K562 (cell line): ENCODE measurements at regions not wholly inside any gene's neighbourhood (a gene's known extent, or its start where the extent isn't known, plus 50 kb on each side); places are given as distances from the start of the nearest gene placed in this dataset.

Experiments used
- ATAC-seq: fragments of 200-7000 bp; cut with Tn5 transposase; 3 replicates; pipeline ENCODE4 v1.9.1; 2020; ENCODE audit warnings: moderate library complexity
- BruUV-seq: library from RNA; stranded (reverse); fragments of 400-500 nt; replicated peaks from 2 replicates; lab custom pipeline; 2021; lab: Mats Ljungman, UMichigan
- CTCF ChIA-PET: fragments of 300-600 bp; formaldehyde crosslinking; extraction: SDS; loops from one replicate; lab custom pipeline; 2021; ENCODE audit warnings: low intra/inter-chr PET ratio; lab: Yijun Ruan, JAX
- POLR2A ChIA-PET: fragments of 300-600, 350-650 bp; sonication (Branson Sonifier 250); formaldehyde crosslinking; extraction: SDS; loops from one replicate; lab custom pipeline; 2021; ENCODE audit warnings: antibody characterized with exemption, inconsistent platforms; lab: Yijun Ruan, JAX
- DNase-seq, 4 experiments: peaks; one replicate each; pipeline versions ENCODE4 v3.0.0 to v3.0.0-alpha.2; 2011 to 2018; ENCODE audit warnings: low spot score in 3 of 4, mixed read lengths in 3 of 4; ENCODE audit errors: extremely low read depth in 1 of 4
- FAIRE-seq: peaks from 2 replicates; lab custom pipeline; 2011; peaks lifted over from hg19 to GRCh38; lab: Jason Lieb, UNC
- H2AFZ ChIP-seq: 2 replicates; pipeline ENCODE4 v1.6.0; 2011; ENCODE audit warnings: low read depth, low read length, control low read depth, inconsistent platforms
- H3K27ac ChIP-seq: fragments of 200-600 bp; 3 replicates; pipeline ENCODE4 v1.8.0; 2011; ENCODE audit warnings: low read depth, mild to moderate bottlenecking, control low read depth, inconsistent platforms, low read length, moderate library complexity, mixed read lengths; ENCODE audit errors: extremely low read depth
- H3K27me3 ChIP-seq, 2 experiments: fragments of 300-600 bp in 1 of 2; 2 replicates in 1 of 2; 3 replicates in 1 of 2; pipeline versions ENCODE4 v1.6.0 to v1.8.0; 2011; ENCODE audit warnings: inconsistent platforms in 2 of 2, low read length in 2 of 2, mild to moderate bottlenecking in 1 of 2, mixed read lengths in 1 of 2, moderate library complexity in 1 of 2; ENCODE audit not compliant: control insufficient read depth in 2 of 2, insufficient read depth in 2 of 2
- H3K36me3 ChIP-seq: fragments of 300-600 bp; 3 replicates; pipeline ENCODE4 v1.8.0; 2011; ENCODE audit warnings: mild to moderate bottlenecking, low read length, inconsistent platforms; ENCODE audit not compliant: control insufficient read depth, insufficient read depth
- H3K4me1 ChIP-seq, 2 experiments: fragments of 200-600 bp in 1 of 2; replicated peaks in 1 of 2; 2 replicates in 1 of 2; 3 replicates in 1 of 2; pipeline versions ENCODE4 v1.5.1 to v1.8.0; 2011; ENCODE audit warnings: inconsistent platforms in 2 of 2, low read length in 2 of 2, mild to moderate bottlenecking in 1 of 2, mixed read lengths in 1 of 2, moderate library complexity in 1 of 2; ENCODE audit not compliant: control insufficient read depth in 2 of 2, insufficient read depth in 2 of 2
- H3K4me2 ChIP-seq: 2 replicates; pipeline ENCODE4 v1.6.1; 2011; ENCODE audit warnings: low read length, control low read depth, inconsistent platforms, mixed read lengths; ENCODE audit not compliant: insufficient read depth
- H3K4me3 ChIP-seq: fragments of 200-600 bp; sonication (generic), shearing (Covaris generic); 2 replicates; pipeline ENCODE4 v1.5.1; 2016; ENCODE audit warnings: control low read depth, inconsistent platforms
- H3K79me2 ChIP-seq: fragments of 200-600 bp; 3 replicates; pipeline ENCODE4 v1.8.0; 2011; ENCODE audit warnings: low read length, inconsistent platforms; ENCODE audit not compliant: control insufficient read depth, insufficient read depth
- H3K9ac ChIP-seq, 2 experiments: 2 replicates each; pipeline versions ENCODE4 v1.6.0 to v1.6.1; 2011; ENCODE audit warnings: low read depth in 2 of 2, low read length in 2 of 2, control low read depth in 1 of 2, inconsistent platforms in 1 of 2, mild to moderate bottlenecking in 1 of 2, mixed read lengths in 1 of 2; ENCODE audit not compliant: insufficient read depth in 1 of 2
- H3K9me1 ChIP-seq: one replicate; pipeline ENCODE4 v1.6.0; 2011; ENCODE audit warnings: inconsistent platforms, mild to moderate bottlenecking, low read length, moderate library complexity; ENCODE audit not compliant: control insufficient read depth, insufficient read depth
- H3K9me3 ChIP-seq: replicated peaks from 2 replicates; pipeline ENCODE4 v1.5.1; 2011; ENCODE audit warnings: low read depth, low read length, inconsistent platforms; ENCODE audit not compliant: control insufficient read depth, insufficient read depth
- H4K20me1 ChIP-seq: replicated peaks from 2 replicates; pipeline ENCODE4 v1.6.1; 2011; ENCODE audit warnings: low read length, inconsistent platforms, mixed read lengths; ENCODE audit not compliant: control insufficient read depth, insufficient read depth
- DPF2 ChIP-seq: fragments of 450-650 bp; IDR thresholded peaks from 2 replicates; pipeline ENCODE4 v1.6.1; 2016
- GABPB1 ChIP-seq: sonication (generic); formaldehyde crosslinking; IDR thresholded peaks from 2 replicates; pipeline ENCODE4 v1.8.0; 2022; ENCODE audit warnings: mild to moderate bottlenecking, missing genetic modification reagents
- NFATC3 ChIP-seq: fragments of 450-650 bp; IDR thresholded peaks from 2 replicates; pipeline ENCODE4 v1.6.1; 2017; ENCODE audit warnings: mild to moderate bottlenecking
- ZBTB1 ChIP-seq: sonication (generic); formaldehyde crosslinking; IDR thresholded peaks from 2 replicates; pipeline ENCODE4 v1.8.1; 2023; ENCODE audit warnings: missing genetic modification reagents, low read depth, mild to moderate bottlenecking, borderline replicate concordance
- ZBTB26 ChIP-seq: fragments of 450-650 bp; formaldehyde crosslinking; IDR thresholded peaks from 2 replicates; pipeline ENCODE4 v1.4.0; 2022; ENCODE audit warnings: missing genetic modification characterization
- ZKSCAN3 ChIP-seq: fragments of 250-450 bp; sonication (Bioruptor Pico); IDR thresholded peaks from 2 replicates; pipeline ENCODE4 v1.4.0; 2020
- WGBS: fragments of 100-300 bp; shearing (Covaris generic); methylation state at CpG from one replicate; pipeline ENCODE4 v1.1.6; 2016; ENCODE audit warnings: low coverage, mixed read lengths; ENCODE audit not compliant: insufficient coverage; ENCODE audit errors: missing lambda C conversion rate; 5-methylcytosine and 5-hydroxymethylcytosine counted together
- in situ Hi-C: fragments of 300-500 bp; cut with MboI; formaldehyde crosslinking; loops from 4 replicates; pipeline ENCODE4 v1.15.0; 2018; ENCODE audit warnings: inconsistent platforms, mixed read lengths
- intact Hi-C: fragments of 100-400 bp; cut with micrococcal nuclease; formaldehyde crosslinking; loops from 2 replicates; pipeline ENCODE4 v1.14.2; 2022
- TF ChIP-seq, protein P1 (sequence below), 2 experiments: fragments of 450-650 bp; formaldehyde crosslinking in 1 of 2; IDR thresholded peaks; 2 replicates each; pipeline versions ENCODE4 v1.4.0 to v1.6.1; 2014 to 2020; ENCODE audit warnings: mild to moderate bottlenecking in 2 of 2, borderline replicate concordance in 1 of 2, low read depth in 1 of 2

DNA sequence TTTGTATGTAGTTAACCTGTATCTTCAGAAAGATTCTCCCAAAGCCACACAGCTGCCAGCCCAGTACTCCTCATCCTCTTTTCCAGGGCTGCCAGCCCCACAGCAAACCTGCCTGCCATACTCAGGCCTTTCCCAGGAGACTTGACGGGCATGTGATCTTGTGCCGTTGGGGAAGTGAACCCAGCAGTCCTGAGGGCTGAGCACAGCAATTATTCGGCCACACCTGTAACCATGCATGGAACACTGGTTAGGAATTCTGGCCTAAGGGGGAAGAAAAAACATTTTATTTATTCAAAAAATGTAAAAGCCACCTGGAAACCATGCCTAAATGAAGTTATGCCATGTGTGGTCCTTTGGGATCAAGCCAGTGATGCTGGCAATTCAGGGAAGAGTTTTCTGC lies 145.3 kb downstream of the GRIN2B start:
- in situ Hi-C loops = no loop called here
- ChIA-PET CTCF (no interaction called here), POLR2A (no interaction called here)
- no peak overlapping the region for H2AFZ ChIP-seq
- no peaks in the 10 kb centered on the region for H3K9me1 ChIP-seq
- ATAC-seq (no peak), DNase-seq (no peak), FAIRE-seq (no peak)
- no peak overlapping the region for H3K4me2 ChIP-seq
- intact Hi-C loops = no loop called here
- H3K4me1 ChIP-seq = no peaks in the 10 kb centered on the region
- H3K4me3 ChIP-seq = no peak overlapping the region
- no peaks in the 10 kb centered on the region for H3K36me3 ChIP-seq
- no TSS peak for BruUV-seq
- H3K9me3 ChIP-seq = no peaks in the 10 kb centered on the region
- H3K27ac ChIP-seq = no peak overlapping the region
- no peaks in the 10 kb centered on the region for H3K27me3 ChIP-seq
- 7% methylated on average over 3 of the region's 3 CpGs for WGBS
- TF ChIP-seq DPF2 (no peak), ZBTB1 (CRISPR knock-in tag) (no peak), GABPB1 (no peak), ZKSCAN3 (CRISPR knock-in tag) (no peak), ZBTB26 (CRISPR knock-in tag) (no peak), NFATC3 (no peak)
- TF ChIP-seq, protein P1, sequence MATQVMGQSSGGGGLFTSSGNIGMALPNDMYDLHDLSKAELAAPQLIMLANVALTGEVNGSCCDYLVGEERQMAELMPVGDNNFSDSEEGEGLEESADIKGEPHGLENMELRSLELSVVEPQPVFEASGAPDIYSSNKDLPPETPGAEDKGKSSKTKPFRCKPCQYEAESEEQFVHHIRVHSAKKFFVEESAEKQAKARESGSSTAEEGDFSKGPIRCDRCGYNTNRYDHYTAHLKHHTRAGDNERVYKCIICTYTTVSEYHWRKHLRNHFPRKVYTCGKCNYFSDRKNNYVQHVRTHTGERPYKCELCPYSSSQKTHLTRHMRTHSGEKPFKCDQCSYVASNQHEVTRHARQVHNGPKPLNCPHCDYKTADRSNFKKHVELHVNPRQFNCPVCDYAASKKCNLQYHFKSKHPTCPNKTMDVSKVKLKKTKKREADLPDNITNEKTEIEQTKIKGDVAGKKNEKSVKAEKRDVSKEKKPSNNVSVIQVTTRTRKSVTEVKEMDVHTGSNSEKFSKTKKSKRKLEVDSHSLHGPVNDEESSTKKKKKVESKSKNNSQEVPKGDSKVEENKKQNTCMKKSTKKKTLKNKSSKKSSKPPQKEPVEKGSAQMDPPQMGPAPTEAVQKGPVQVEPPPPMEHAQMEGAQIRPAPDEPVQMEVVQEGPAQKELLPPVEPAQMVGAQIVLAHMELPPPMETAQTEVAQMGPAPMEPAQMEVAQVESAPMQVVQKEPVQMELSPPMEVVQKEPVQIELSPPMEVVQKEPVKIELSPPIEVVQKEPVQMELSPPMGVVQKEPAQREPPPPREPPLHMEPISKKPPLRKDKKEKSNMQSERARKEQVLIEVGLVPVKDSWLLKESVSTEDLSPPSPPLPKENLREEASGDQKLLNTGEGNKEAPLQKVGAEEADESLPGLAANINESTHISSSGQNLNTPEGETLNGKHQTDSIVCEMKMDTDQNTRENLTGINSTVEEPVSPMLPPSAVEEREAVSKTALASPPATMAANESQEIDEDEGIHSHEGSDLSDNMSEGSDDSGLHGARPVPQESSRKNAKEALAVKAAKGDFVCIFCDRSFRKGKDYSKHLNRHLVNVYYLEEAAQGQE (IDR thresholded peaks at IDR 0.05; ENCODE audit: borderline replicate concordance) = no peak
- TF ChIP-seq, protein P1 (CRISPR knock-in tag; IDR thresholded peaks at IDR 0.05; ENCODE audit: low read depth) = no peak
- no peak overlapping the region for H3K9ac ChIP-seq
- no peaks in the 10 kb centered on the region for H4K20me1 ChIP-seq
- no peaks in the 10 kb centered on the region for H3K79me2 ChIP-seq
